Ishikawa (cell line): ENCODE measurements at regions not wholly inside any gene's neighbourhood (a gene's known extent, or its start where the extent isn't known, plus 50 kb on each side); places are given as distances from the start of the nearest gene placed in this dataset.

Source experiments
- CEBPB ChIP-seq: IDR thresholded peaks from 2 replicates; pipeline ENCODE4 v1.6.1; 2012
- CREB1 ChIP-seq: IDR thresholded peaks from 2 replicates; pipeline ENCODE4 v1.6.1; 2012; ENCODE audit warnings: low read depth
- EGR1 ChIP-seq: IDR thresholded peaks from 2 replicates; pipeline ENCODE4 v1.6.1; 2012
- EP300 ChIP-seq: IDR thresholded peaks from 2 replicates; pipeline ENCODE4 v1.6.1; 2012; ENCODE audit warnings: borderline replicate concordance
- FOXM1 ChIP-seq: IDR thresholded peaks from 2 replicates; pipeline ENCODE4 v1.6.1; 2012; ENCODE audit warnings: low read depth, borderline replicate concordance
- NFIC ChIP-seq: IDR thresholded peaks from 2 replicates; pipeline ENCODE4 v1.6.1; 2012
- RAD21 ChIP-seq: IDR thresholded peaks from 2 replicates; pipeline ENCODE4 v1.6.1; 2012; ENCODE audit warnings: low read depth
- REST ChIP-seq: IDR thresholded peaks from 2 replicates; pipeline ENCODE4 v1.6.1; 2012; ENCODE audit warnings: low read depth, mild to moderate bottlenecking
- TAF1 ChIP-seq: IDR thresholded peaks from 2 replicates; pipeline ENCODE4 v1.6.1; 2012; ENCODE audit warnings: low read depth, mild to moderate bottlenecking
- TCF12 ChIP-seq: IDR thresholded peaks from 2 replicates; pipeline ENCODE4 v1.6.1; 2012; ENCODE audit warnings: low read depth
- TEAD4 ChIP-seq: IDR thresholded peaks from 2 replicates; pipeline ENCODE4 v1.6.1; 2012
- YY1 ChIP-seq: IDR thresholded peaks from 2 replicates; pipeline ENCODE4 v1.6.1; 2012; ENCODE audit warnings: low read depth
- ZBTB7A ChIP-seq: IDR thresholded peaks from 2 replicates; pipeline ENCODE4 v1.6.1; 2012; ENCODE audit warnings: low read depth
- TF ChIP-seq, protein P1 (sequence below): IDR thresholded peaks from 2 replicates; pipeline ENCODE4 v1.6.1; 2012
- TF ChIP-seq, protein P2 (sequence below): IDR thresholded peaks from 2 replicates; pipeline ENCODE4 v1.6.1; 2012

DNA sequence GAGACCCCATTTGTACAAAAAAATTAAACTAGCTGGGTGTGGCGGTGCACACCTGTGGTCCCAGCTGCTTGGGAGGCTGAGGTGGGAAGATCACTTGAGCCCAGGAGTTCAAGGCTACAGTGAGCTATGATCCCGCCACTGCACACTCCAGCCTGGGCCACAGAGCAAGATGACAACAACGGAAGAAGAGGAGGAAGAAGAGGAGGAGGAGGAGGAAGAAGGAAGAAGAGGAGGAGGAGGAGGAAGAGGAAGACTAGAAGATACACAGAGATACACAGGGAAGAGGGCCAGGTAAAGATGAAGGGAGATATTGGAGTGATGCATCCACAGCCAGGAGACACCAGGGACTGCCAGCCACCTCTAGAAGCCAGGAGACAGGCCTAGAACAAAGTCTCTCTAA lies 75.7 kb upstream of the PTER start:
- no peak for TF ChIP-seq CEBPB
- TF ChIP-seq ZBTB7A = no peak
- TF ChIP-seq, protein P1, sequence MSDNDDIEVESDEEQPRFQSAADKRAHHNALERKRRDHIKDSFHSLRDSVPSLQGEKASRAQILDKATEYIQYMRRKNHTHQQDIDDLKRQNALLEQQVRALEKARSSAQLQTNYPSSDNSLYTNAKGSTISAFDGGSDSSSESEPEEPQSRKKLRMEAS = no peak
- TF ChIP-seq RAD21 = no peak
- TF ChIP-seq YY1 = no peak
- TF ChIP-seq EGR1 = no peak
- TF ChIP-seq TEAD4 = no peak
- TF ChIP-seq, protein P2, sequence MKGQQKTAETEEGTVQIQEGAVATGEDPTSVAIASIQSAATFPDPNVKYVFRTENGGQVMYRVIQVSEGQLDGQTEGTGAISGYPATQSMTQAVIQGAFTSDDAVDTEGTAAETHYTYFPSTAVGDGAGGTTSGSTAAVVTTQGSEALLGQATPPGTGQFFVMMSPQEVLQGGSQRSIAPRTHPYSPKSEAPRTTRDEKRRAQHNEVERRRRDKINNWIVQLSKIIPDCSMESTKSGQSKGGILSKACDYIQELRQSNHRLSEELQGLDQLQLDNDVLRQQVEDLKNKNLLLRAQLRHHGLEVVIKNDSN = no peak
- no peak for TF ChIP-seq TCF12
- TF ChIP-seq NFIC = no peak
- no peak for TF ChIP-seq REST

GRCh38 chr10:16363741-16364140 lies 73.1 kb upstream of the PTER start:
- no peak for TF ChIP-seq FOXM1
- no peak for TF ChIP-seq TAF1
- no peak for TF ChIP-seq YY1
- TF ChIP-seq, protein P1 = no peak
- no peak for TF ChIP-seq CREB1
- TF ChIP-seq EP300 = no peak
- no peak for TF ChIP-seq ZBTB7A

- TF ChIP-seq EGR1 (no peak), CREB1 (no peak), RAD21 (no peak), YY1 (no peak), TEAD4 (no peak)
- TF ChIP-seq, protein P2 = no peak
Measured at GRCh38 chr10:16367621-16368292, 69.1 kb upstream of the PTER start.

DNA sequence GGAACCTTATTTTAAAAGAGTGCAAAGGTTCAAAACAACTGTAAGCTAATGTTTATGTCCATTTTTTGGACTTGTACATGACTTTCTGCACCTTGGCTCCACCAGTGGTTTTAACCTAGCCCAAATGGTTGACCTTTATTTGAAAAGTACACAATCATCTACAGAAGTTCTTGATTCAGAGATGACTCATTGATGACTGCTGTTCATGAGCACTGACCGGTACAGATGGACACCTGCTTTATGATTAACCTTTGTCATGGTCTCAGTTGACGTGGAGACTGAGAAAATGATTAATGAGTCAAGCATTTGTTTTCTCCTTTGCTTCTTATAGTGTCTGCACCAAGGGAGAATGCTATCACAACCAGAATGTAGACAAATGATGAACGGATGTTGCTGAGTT lies 55.7 kb upstream of the PTER start:
- TF ChIP-seq, protein P2 = no peak
- TF ChIP-seq CREB1 = no peak
- TF ChIP-seq TCF12 = no peak
- TF ChIP-seq, protein P1 = no peak

- TF ChIP-seq TCF12 = no peak
- no peak for TF ChIP-seq REST
- no peak for TF ChIP-seq CEBPB
- TF ChIP-seq, protein P1 = no peak
- no peak for TF ChIP-seq NFIC
- no peak for TF ChIP-seq EP300
- no peak for TF ChIP-seq ZBTB7A
- no peak for TF ChIP-seq TAF1
- no peak for TF ChIP-seq CREB1
- TF ChIP-seq, protein P2 = no peak
- no peak for TF ChIP-seq TEAD4
- no peak for TF ChIP-seq RAD21
- no peak for TF ChIP-seq EGR1
- no peak for TF ChIP-seq YY1
Measured at GRCh38 chr10:16384021-16384420, 52.8 kb upstream of the PTER start.
